ENCODE measurements at regions not wholly inside any gene's neighbourhood (a gene's known extent, or its start where the extent isn't known, plus 50 kb on each side); places are given as distances from the start of the nearest gene placed in this dataset.

DNA sequence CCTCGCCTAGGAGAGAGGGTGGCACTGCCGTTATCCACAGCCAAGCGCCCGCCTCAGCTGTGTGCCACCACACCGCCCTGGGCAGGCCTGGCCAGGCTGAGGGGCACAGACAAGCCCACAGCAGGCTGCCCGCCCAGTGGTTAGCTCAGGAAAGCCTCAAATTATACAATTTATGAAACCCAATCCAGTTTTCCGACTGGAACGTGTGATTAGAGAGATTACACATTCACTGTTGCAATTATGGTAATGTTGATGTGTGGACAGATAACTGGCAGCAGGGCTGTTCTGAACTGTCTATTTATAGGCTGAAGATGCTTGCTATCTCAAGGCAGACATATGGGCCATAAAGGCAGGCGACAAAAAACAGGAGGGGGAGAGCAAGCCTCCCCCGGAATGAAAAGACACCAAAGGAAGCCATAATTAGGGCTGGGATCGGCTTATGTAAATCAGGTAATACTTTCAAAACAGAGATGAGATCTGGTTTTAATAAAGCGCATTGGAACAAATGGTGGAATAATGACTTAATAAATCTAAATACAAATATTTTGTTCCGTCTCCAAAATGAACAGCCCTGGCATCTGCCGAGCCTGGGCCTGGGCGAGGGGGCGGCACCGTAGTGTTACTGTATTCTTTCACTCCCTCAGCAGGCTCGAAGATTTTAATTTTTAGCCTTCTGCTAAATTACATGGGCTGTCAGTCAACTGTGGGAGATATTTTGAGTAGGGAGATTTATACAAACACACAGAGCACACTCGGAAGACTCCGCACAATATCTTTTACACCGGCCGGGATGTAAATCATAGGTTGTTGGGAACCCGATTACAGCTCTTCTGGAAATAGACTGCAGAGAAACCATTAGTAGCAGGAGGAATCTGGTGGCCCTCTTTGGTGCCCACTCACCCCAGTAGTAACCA, 103.1 kb upstream of the TLE3 start:
- in situ Hi-C loops (cut with HindIII; ENCODE audit: low sequenced_read_pairs): no loop called here

DNA sequence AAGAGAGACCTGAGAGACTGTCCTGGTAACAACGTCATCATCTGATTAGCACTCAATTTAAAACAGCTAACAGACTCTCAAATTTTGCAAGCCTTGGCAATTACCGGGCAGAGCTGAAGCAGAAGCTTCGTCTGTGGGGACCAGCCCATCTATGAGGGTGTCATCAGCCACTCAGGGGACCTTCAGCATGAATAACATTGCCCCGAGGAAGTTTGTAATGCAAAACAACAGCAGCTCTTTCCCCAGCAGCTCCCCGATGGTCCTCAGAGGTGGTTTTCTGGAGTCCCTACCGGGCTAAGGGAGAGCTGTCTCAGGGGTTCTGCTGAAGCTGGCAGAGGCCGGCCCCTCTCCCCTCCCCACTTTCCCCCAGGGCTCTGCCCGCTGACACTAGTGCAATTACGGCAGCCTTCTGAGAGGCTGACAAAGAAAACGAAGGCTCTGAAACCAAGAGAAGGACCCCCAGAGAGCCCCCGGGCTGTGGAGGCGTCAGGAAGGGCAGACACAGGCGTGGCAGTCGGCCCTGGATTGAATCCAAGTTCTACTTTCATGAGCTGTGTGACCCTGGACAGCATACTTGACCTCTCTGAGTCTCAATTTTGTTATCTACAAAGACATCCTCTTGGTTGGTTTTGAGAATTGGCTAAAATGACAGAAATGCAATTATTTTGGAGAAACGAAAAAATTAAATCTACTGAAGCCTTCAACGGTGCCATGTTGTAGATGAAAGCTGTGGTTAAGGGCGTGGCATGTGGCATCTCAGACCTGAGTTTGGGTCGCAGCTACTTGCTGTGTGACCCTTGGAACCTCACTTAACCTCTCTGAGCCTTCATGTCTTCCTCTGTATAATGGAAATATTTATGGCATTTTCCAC, 102.1 kb upstream of the TLE3 start:
- in situ Hi-C loops (cut with HindIII; ENCODE audit: low sequenced_read_pairs): loop anchor here (5.0 kb wide), 1 partner anchor 97 kb away; no protein-coding TSS in a partner anchor

DNA sequence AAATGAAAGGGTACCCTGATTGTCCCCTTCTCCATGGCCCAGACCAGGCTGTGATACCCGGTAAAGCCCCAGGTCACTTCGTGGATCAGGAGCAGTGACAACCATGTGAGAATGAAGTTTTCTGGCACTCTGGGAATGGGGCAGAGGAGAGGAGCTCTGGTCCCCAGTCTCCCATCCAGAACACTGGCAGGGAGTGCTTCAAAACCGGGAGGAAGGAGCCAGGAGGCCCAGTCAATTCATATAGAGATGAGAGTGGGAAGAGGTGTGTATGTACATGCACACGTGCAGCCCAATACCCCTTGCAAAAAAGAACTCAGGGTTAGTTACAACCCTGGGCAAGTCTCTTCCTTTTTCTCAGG, 101.4 kb upstream of the TLE3 start:
- in situ Hi-C loops (cut with HindIII; ENCODE audit: low sequenced_read_pairs): loop anchor here (5.0 kb wide), 1 partner anchor 97 kb away; no protein-coding TSS in a partner anchor

DNA sequence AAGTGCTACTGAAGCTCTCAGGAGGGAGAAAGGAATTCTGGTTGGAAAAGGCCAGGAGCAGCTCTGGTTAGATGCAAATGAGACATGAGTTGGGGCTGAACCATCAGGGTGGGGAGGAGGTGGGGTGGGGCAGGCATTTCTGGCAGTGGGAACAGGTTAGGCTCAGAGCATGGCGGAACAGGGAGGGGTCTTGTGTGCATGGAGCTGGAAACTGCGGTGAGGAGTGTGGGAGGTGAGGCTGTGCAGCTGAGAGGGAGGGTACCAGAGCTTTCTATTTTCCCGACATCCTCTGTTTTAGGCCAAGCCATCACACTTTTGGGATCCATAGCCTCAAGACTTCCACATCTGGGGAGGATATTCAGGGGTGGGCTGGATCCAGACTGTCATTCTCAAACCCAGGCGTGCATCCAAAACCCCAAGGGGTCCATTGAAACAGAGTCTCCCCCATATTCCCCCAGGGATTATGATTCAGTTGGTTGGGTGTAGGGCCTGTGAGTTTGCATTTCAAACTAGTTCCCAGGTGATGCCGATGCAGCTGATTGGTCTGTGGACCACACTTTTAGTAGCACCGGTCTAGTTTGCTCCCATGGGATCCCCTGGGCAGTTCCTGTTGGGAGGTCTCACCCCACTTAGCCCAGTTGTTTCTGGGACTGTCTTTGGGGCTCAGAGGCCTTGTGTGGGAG, 100.9 kb upstream of the TLE3 start:
- in situ Hi-C loops (cut with HindIII; ENCODE audit: low sequenced_read_pairs): loop anchor here (5.0 kb wide), 1 partner anchor 96 kb away; no protein-coding TSS in a partner anchor

DNA sequence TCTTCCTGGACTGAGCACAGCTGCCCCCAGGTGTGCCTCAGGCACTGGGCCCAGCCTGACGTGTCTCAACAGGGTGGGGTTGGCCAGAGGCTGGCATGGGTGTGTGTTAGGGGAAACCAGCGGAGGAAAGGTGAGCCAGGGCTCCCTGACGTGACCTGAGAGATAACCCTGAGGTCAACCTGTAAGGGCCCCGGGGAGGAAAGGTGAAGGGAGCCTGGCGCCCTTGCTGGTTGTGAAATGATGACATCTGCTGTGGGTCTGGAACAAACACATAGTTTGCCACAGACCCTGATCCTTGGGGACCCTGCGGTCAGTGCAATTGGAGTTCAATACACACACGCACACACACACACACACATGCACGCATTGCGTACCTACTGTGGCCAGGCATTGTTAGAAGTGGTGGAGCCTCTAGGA, 100.2 kb upstream of the TLE3 start:
- in situ Hi-C loops (cut with HindIII; ENCODE audit: low sequenced_read_pairs): loop anchor here (5.0 kb wide), 1 partner anchor 96 kb away; no protein-coding TSS in a partner anchor

DNA sequence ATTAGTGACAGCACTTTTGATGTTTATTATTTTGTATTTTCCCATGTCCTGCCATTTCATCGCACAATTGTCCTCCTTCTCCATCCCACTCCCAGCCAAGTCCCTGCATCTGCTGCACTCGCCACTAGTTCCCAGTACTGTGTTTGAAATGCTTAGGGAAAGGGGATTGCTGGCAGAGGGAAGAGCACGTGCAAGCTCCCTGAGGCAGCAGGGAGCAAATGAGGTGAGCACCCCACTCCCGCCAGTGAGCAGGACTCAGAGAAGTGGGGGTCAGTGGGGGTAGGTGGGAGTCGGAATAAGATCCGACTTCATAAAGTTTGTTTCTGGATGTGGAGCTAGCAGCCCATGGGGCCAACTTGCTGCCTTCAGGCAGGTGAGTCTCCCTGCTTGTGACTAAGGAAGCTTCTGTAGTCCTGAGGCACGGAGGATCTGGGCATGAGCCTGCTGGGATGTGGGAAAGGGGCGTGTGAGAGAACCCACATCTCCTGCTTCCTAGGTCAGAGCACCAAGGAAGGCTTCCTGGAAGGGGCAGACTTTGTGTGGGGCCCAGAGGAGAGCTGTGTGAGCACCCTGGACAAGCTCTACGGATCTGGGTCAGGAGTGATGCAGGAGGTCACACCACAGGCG, 99.7 kb upstream of the TLE3 start:
- in situ Hi-C loops (cut with HindIII; ENCODE audit: low sequenced_read_pairs): loop anchor here (5.0 kb wide), 1 partner anchor 95 kb away; no protein-coding TSS in a partner anchor

DNA sequence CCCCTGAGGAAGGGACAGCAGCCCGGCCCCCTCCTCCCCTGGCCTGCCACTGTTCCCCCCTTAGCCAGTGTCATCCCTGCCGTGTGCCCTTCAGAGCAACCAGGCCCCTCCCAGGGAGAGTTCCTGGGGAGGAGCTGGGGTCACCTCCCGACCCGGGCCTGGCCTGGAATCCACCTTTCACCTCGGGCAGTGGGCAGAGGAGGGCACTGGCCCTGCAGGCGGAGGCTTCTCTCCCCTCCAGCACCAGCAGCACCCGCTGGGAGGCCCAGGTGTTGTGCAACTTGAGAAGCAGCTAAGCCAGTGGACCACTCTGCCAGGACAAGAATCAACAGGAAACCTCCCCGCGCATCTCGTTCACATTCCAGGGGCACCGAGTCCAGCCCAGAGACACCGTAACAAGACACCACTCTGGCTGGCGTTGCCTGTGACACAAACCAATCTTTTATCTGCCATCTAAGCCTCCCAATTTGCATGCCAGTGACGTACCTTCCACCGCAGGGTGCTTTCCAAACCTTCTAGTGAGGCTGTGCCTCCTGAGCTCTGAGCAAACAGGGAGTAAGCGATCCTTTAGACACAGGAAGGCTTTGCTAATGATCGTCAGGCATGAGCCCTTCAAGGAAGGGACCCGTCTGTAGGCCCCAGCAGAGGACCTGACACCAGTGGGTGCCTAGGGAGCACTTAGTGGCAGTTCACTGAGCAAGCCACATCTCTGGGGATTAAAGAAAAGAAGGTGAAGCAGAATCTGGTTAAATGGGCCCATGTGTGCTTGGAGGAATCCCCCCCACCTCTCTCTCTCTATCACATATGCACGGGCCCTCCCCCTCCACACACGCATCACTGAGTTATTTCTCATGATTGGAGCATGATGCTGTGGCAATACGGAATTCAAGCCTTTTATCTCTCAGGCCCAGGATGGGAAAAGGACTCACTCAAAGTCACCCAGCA, 98.9 kb upstream of the TLE3 start:
- in situ Hi-C loops (cut with HindIII; ENCODE audit: low sequenced_read_pairs): loop anchor here (5.0 kb wide), 1 partner anchor 94 kb away; no protein-coding TSS in a partner anchor

DNA sequence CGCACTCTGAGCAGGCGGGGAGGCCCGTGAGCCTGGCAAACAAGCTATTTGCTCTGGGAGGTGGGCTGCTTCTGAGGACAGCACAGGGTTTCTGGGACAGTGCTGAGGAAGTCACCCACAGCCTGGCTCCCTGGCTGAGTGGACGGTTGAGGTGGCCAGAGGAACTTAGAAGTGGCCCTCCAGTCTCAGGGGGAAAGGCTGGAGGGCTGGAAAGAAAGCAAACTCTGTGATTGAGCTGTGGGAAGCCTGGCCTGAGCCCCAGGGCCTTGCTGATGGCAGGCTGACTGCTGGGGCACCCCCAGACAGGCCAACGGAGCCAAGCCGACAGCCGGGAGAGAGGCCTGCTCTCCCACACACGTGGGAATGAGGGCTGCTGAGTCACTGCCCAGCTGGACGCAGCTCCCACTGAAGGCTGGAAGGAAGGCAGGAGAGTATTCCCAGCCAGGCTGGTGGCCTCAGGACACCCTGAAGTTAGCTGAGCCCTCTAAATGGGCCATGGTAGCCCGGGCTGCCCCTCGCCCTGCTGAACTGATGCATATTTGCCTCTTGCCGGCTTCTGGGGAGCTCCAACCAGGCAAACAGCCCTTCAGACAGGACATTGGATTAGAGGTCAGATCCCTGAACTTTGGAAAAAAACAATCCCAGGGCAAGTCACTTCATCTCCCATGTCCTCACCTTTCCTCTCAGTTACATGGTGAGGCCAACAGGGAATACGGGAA, 98.0 kb upstream of the TLE3 start:
- in situ Hi-C loops (cut with HindIII; ENCODE audit: low sequenced_read_pairs): loop anchor here (5.0 kb wide), 1 partner anchor 93 kb away; no protein-coding TSS in a partner anchor

DNA sequence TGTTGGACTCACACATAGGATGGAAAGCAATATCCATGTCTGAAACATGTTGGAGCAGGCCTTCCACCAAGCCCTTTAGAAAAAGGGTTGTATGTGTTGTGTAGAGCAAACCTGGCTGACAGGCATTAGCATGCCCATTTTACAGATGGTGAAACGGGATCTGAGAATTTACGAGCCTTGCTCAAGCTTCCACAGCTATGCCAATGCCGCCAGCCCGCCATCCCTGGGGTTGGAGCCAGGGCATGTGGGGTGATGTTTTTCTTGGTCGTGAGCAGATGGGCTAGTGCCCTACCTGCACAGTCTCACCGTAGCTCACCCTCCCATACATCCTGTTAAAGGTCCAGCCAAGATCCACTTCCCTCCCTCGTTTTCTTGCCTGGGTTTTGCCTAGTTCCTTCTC, 97.5 kb upstream of the TLE3 start:
- in situ Hi-C loops (cut with HindIII; ENCODE audit: low sequenced_read_pairs): loop anchor here (5.0 kb wide), 1 partner anchor 93 kb away; no protein-coding TSS in a partner anchor

DNA sequence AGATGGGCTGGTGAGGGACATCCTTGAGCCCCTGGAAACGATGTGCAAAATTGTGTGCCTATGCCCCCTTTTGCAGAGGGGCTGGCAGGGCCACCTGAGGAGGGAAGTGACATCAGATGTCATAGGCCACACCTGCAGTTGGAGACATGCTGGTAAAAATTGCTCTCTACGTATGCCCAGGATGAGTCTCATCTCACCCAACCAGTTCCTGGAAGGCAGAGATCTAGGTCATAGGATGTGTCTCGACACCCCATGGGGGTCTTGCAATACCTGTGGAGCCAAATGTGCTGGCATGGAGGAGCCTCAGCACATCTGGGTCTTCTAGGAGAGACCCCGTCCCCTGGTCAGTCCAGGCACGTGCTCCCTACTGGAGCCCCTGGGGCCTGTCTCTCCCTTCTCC, 96.5 kb upstream of the TLE3 start:
- in situ Hi-C loops (cut with HindIII; ENCODE audit: low sequenced_read_pairs): no loop called here

DNA sequence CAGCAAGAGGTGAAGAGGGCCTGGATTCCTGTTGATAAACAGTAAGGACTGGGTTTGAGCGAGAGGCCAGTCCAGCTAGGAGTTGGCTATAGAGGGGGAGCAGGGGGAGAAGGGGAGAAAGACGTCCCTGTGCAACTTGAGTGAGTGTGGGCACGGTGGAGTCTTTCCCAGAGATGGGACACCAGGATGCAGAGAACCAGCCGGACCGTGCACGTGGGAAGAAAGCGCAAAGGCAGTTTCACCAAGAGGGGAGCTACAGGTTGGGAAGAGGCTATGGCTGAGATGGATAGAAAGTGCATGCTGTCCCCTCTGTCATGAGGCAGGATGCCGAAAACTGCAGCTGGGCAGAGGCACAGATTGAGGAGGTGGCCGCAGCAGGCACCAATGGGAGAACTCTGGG, 96.0 kb upstream of the TLE3 start:
- in situ Hi-C loops (cut with HindIII; ENCODE audit: low sequenced_read_pairs): no loop called here

DNA sequence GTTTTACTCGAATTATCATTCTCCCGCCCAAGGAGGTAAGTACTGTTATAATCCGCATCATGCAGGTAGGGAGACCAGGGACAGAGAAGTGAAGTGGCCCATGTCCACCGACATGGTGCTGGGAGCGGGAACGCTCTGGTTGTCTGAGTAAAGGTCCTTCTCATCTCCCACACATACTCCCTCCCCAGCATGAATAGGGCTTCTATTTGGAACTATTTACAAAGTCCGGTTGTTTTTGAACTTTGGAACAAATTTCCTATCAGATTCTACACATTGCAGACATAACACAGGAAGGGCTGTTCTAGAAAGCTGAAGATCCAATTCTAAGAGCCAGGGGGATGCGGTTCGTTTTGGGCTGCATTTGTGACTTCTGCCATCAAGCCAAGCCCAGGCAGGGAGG, 94.8 kb upstream of the TLE3 start:
- in situ Hi-C loops (cut with HindIII; ENCODE audit: low sequenced_read_pairs): no loop called here

DNA sequence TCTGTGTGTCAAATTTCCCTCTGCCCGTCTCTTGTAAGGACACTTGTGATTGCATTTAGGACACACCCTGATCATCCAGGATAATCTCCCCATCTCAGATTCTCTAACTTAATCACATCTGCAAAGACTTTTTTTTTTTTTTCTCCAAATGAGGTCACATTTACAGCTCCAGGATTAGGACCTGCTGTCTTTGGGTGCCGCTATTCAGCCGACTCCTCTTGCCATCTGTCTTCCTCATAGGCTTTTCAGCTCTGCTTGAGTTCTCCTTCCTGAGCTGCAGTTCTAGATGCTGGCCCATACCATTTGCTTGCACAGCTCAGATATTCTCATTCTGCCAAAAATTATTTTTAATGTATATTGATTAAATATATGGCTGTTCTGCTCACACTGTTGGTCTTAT, 94.3 kb upstream of the TLE3 start:
- in situ Hi-C loops (cut with HindIII; ENCODE audit: low sequenced_read_pairs): no loop called here

DNA sequence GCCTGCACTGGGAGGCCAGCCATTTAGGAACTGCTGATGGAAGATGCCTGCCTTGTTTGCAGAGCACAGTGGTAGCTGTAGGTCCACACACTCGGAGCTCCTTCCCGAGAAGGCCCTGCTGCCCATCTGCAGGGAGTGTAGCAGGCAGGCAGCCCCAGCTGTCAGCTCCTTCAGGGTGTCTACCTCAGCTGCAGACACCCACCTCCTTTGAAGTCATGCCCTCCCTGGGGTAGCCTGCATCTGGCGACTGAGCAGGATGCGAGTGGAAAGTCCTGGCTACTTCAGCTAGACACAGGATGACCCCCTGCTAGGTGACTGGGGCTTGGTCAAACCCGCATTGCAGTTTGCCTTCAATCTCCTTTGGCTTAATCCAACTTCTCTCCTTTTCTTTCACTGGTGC, 93.2 kb upstream of the TLE3 start:
- in situ Hi-C loops (cut with HindIII; ENCODE audit: low sequenced_read_pairs): no loop called here

DNA sequence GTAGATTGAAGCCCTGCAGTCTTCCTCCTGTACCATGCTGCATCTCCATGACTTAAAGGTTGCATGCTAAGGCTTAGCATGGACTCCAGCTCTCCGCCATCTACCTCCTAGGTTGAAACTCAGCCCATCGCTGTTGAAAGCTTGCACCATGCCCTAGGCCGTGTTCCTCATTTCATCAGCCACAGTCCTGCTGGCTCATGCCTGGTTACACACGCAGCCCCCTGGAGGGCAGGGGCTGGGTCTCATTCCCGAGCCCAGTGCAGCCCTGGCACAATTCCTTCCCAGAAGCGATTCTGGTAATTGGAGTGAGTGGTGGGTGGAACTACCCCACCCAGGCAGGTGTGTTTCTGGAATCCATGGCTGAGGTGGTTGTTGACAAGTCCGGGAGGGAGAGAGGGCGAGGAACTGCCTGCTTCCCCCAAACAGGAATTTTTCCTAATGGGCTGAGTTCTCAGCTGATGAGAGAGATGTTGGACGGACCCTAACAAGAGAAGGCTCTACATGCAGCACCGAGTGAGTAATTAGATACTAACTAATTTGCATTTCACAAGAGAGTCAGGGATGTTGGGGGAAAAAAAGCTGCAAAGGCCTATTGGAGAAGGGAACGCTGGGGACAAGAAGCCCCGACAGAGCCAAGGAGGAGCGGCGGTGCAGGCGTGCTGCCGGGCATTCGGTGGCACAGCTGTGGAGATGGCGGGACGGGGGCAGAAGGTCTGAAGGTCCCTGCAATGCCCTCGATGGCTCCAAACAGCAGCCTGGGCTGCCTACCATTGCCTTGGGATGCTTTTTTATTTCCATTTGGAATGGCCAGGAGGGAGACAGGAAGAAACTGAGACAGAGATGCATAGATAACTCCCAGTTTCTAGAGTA, 92.3 kb upstream of the TLE3 start:
- in situ Hi-C loops (cut with HindIII; ENCODE audit: low sequenced_read_pairs): no loop called here

DNA sequence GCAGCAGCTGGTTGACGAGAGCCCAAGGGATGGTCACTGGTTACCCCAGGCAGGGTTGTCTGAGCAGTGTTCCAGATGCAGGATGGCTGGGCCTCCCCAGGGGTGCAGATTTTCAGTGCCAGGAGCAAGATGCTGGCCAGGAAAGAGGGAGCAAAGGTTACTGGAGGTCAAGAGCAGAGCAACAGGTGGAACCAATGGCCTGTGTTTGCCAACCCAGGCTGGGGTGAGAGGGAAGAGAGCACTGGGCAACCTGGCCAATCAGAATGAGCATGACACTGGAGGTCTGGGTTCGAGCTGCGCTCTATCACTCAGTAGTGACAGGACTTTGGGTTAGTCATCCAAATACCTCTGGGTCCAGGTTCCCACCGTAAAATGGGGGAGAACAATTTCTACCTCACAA, 90.6 kb upstream of the TLE3 start:
- in situ Hi-C loops (cut with HindIII; ENCODE audit: low sequenced_read_pairs): no loop called here

DNA sequence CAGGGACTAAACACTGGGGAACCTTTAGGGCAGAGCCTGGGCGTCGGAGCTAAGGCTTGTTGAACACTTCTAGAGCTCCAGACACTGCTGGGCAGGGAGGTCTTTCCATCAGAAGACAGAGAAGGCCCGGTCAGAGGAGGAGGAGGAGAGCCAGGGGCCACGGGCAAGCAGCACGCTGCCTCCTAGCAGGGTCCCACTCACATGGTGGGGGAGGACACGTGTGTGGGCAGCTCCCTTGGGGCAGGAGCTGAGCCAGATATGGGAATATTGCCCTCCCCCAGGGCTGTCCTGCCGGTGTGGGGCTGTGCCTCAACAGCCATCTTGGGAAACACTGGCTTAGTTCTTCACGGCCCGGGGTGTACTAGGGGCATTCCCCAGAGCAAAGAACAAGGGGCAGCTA, 89.6 kb upstream of the TLE3 start:
- in situ Hi-C loops (cut with HindIII; ENCODE audit: low sequenced_read_pairs): no loop called here

DNA sequence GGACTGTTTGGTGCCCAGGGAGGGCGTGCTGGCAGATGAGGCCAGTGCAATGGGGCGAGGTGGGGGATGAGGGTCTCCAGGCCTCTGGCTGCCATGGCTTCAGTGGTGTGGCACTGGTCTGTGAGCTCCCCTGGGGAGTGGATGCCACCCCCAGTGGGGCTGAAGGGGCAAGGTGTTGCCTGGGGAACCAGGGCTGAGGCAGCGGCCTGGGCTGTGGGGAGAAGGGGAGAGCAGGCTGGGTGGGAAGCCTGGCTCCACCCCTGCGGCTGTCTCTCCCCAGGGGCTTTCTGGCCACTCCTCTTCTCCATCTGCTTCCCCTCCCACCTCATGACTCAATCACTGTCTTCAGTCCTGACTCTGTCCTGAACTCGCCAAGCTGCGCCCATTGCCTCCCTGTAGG, 88.4 kb upstream of the TLE3 start:
- in situ Hi-C loops (cut with HindIII; ENCODE audit: low sequenced_read_pairs): no loop called here

Measured in endothelial cell of hepatic sinusoid (primary cell).